ENCODE measurements at regions not wholly inside any gene's neighbourhood (a gene's known extent, or its start where the extent isn't known, plus 50 kb on each side); places are given as distances from the start of the nearest gene placed in this dataset.

- peak; percentile 71 for DNase-seq (ENCODE audit: low read depth)
- H3K4me3 ChIP-seq (ENCODE audit: control insufficient read depth, low read depth, low read length) = no peak overlapping the region
- no peak for TF ChIP-seq CTCF (conservative IDR thresholded peaks at IDR 0.05; ENCODE audit: control insufficient read depth, insufficient read depth, low read depth, low read length)
Observed at GRCh38 chr5:160507221-160507721, 85.6 kb downstream of the PTTG1 start.

GRCh38 chr5:160508780-160509361, 87.2 kb downstream of the PTTG1 start:
- peak; percentile 82 for DNase-seq (ENCODE audit: low read depth)
- TF ChIP-seq CTCF (conservative IDR thresholded peaks at IDR 0.05; ENCODE audit: control insufficient read depth, insufficient read depth, low read depth, low read length) = peak; percentile 88
- no peak overlapping the region for H3K4me3 ChIP-seq (ENCODE audit: control insufficient read depth, low read depth, low read length)

GRCh38 chr5:160511280-160511929, 89.8 kb downstream of the PTTG1 start:
- no peak for DNase-seq (ENCODE audit: low read depth)
- no peak for TF ChIP-seq CTCF (conservative IDR thresholded peaks at IDR 0.05; ENCODE audit: control insufficient read depth, insufficient read depth, low read depth, low read length)
- H3K4me3 ChIP-seq (ENCODE audit: control insufficient read depth, low read depth, low read length) = no peak overlapping the region
